ENCODE measurements at regions not wholly inside any gene's neighbourhood (a gene's known extent, or its start where the extent isn't known, plus 50 kb on each side); places are given as distances from the start of the nearest gene placed in this dataset.

DNA sequence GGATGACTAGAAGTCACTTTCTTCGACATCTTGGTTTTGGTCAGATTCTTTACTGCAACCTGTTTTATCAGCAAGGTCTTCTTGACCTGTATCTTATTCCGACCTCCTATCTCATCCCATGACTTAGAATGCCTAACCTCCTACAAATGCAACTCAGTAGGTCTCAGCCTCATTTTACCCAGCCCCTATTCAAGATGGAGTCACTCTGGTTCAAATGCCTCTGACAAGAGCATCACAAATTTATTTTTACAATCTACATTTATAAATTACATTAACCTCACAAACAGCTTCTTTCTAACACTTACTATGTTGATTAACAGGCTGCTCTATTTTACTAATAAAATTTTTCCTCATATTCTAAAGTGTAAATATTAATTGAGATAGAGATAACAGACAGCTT is 867.0 kb upstream of the CNTN5 start:
- TF ChIP-seq, protein P1, sequence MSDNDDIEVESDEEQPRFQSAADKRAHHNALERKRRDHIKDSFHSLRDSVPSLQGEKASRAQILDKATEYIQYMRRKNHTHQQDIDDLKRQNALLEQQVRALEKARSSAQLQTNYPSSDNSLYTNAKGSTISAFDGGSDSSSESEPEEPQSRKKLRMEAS (IDR thresholded peaks at IDR 0.05; ENCODE audit: low read depth, low read length): no peak
- TF ChIP-seq, protein P2, sequence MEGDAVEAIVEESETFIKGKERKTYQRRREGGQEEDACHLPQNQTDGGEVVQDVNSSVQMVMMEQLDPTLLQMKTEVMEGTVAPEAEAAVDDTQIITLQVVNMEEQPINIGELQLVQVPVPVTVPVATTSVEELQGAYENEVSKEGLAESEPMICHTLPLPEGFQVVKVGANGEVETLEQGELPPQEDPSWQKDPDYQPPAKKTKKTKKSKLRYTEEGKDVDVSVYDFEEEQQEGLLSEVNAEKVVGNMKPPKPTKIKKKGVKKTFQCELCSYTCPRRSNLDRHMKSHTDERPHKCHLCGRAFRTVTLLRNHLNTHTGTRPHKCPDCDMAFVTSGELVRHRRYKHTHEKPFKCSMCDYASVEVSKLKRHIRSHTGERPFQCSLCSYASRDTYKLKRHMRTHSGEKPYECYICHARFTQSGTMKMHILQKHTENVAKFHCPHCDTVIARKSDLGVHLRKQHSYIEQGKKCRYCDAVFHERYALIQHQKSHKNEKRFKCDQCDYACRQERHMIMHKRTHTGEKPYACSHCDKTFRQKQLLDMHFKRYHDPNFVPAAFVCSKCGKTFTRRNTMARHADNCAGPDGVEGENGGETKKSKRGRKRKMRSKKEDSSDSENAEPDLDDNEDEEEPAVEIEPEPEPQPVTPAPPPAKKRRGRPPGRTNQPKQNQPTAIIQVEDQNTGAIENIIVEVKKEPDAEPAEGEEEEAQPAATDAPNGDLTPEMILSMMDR (IDR thresholded peaks at IDR 0.05; ENCODE audit: low read depth, low read length): no peak
- no peak for TF ChIP-seq POLR2A (IDR thresholded peaks at IDR 0.05; ENCODE audit: extremely low read depth, insufficient read length)

Data from NB4 (cell line).